ENCODE measurements at regions not wholly inside any gene's neighbourhood (a gene's known extent, or its start where the extent isn't known, plus 50 kb on each side); places are given as distances from the start of the nearest gene placed in this dataset.

DNA sequence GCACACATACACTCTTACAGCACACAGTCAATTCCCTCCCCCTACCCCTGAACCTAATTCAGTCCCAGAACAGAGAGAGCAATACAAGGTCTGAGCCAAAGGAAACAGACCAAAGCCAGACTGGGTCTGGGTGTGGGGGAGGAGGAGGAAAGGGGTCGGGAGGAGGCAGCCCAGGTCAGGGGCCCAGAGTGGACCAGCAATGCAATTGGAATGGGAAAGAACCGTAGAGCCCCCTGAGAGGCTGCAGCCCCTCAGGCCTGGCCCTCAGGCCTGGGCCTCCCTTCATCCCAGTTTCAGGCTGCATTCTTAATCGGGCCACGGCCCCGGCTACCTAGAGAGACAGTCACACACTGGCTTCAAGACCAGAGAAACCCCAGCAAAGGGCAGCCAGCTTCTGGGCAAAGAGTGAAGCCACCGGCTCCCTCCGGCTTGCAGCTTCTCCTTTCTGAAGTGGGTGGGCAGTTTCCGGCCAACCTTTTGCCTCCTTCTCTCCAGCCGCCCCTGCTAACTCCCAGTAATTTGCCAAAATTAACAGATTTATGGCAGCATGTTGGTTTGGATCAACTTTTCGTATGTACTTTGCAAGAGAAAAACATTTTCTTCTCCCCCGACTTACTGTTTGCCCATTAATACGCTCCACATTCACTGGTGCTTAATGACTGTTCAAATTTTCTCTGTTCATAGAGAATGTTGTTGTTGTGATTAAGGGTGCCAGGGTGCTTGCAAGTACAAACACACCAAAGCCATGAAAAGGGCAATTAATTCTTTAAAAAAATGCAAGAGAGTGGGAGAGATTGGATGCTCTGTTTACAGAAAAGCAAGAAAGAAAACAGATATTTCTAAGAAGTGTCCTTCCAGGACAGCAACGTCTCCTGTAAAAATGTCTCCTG lies 488.3 kb downstream of the MN1 start:
- H3K9me3 ChIP-seq, result peaks cover 0 to 9% (median 6%) of the 10 kb centered on the region in 4 donors
- 57 to 67% (median 61%) methylated on average over 12 to 13 of the region's 13 CpGs for WGBS, 5 donors
- peak in 1 of 2 donors; percentile 40 for DNase-seq
- no peak overlapping the region for H3K27ac ChIP-seq
- TF ChIP-seq POLR2A (IDR thresholded peaks at IDR 0.05) (no peak), POLR2AphosphoS5 (IDR thresholded peaks at IDR 0.05) (no peak), EP300 (IDR thresholded peaks at IDR 0.05) (no peak)
- TF ChIP-seq, protein P1, sequence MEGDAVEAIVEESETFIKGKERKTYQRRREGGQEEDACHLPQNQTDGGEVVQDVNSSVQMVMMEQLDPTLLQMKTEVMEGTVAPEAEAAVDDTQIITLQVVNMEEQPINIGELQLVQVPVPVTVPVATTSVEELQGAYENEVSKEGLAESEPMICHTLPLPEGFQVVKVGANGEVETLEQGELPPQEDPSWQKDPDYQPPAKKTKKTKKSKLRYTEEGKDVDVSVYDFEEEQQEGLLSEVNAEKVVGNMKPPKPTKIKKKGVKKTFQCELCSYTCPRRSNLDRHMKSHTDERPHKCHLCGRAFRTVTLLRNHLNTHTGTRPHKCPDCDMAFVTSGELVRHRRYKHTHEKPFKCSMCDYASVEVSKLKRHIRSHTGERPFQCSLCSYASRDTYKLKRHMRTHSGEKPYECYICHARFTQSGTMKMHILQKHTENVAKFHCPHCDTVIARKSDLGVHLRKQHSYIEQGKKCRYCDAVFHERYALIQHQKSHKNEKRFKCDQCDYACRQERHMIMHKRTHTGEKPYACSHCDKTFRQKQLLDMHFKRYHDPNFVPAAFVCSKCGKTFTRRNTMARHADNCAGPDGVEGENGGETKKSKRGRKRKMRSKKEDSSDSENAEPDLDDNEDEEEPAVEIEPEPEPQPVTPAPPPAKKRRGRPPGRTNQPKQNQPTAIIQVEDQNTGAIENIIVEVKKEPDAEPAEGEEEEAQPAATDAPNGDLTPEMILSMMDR (IDR thresholded peaks at IDR 0.05), result no peak
- no peaks in the 10 kb centered on the region for H3K36me3 ChIP-seq
- H3K27me3 ChIP-seq, result peaks cover 0 to 41% (median 9%) of the 10 kb centered on the region in 3 donors
- no peak overlapping the region for H3K4me3 ChIP-seq
- intact Hi-C loops (cut with DNase I; ENCODE audit: low total_unique reads), result no loop called here
- peaks cover 0 to 13% (median 0%) of the 10 kb centered on the region in 4 donors for H3K4me1 ChIP-seq

DNA sequence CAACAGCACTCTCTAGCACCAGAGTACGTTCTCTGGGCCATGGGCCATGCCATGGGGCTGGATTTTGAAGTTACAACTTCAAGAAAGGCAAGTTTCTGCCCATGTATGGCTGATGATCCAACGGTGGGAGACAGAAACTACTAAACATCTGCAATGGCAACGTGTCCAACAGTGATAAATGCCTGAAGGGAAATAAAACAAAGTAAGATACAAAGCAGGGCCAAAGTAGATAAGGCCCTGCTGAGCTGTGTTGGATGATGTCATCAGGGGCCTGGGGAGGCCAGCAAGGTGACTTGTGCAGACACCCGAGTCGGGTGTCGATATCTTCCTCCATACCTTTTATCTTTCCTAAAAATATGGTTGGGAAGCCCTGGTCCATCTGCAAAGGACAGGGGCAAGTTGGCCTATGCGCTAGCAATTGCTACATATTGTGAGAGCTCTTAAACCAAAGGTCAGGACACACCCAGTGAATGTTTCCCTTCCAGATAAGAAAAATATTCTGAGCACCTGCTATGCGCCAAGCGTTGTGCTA lies 487.2 kb downstream of the MN1 start:
- Histone ChIP-seq H3K4me3 (no peak overlapping the region), H3K27ac (no peak overlapping the region), H3K9me3 (peaks cover 0 to 5% (median 0%) of the 10 kb centered on the region in 4 donors), H3K4me1 (peaks cover 0 to 13% (median 0%) of the 10 kb centered on the region in 4 donors), H3K27me3 (peaks cover 0 to 41% (median 9%) of the 10 kb centered on the region in 3 donors), H3K36me3 (no peaks in the 10 kb centered on the region)
- TF ChIP-seq POLR2AphosphoS5 (IDR thresholded peaks at IDR 0.05) (no peak), EP300 (IDR thresholded peaks at IDR 0.05) (no peak)
- TF ChIP-seq, protein P1 (IDR thresholded peaks at IDR 0.05), result no peak
- WGBS, 5 donors, result 44 to 70% (median 57%) methylated on average over 9 of the region's 9 CpGs
- DNase-seq, result no peak
- intact Hi-C loops (cut with DNase I; ENCODE audit: low total_unique reads), result no loop called here

DNA sequence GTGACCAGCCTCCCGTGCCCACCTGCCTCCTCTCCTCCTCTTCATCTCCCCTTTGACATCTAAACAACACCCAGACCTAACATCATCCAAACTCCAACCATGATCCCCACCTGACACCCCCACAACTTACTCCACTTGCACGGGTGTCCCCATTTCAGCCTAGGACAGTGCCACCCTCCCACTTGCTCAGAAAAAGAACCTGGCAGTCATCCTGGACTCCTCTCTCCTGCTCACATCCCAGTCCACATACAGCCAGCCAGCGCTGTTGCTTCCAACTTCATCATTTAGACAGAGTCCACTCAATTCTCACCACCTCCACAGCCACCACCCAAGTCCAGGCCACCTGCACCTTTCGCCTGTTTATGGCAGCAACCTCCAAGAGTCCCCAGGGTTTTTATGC lies 485.7 kb downstream of the MN1 start:
- no peak for TF ChIP-seq POLR2A (IDR thresholded peaks at IDR 0.05)
- TF ChIP-seq, protein P1 (IDR thresholded peaks at IDR 0.05), result no peak
- no peak for TF ChIP-seq POLR2AphosphoS5 (IDR thresholded peaks at IDR 0.05)
- TF ChIP-seq EP300 (IDR thresholded peaks at IDR 0.05), result no peak
- intact Hi-C loops (cut with DNase I; ENCODE audit: low total_unique reads), result no loop called here
- Histone ChIP-seq H3K4me1 (peaks cover 0 to 13% (median 0%) of the 10 kb centered on the region in 4 donors), H3K36me3 (no peaks in the 10 kb centered on the region), H3K9me3 (peaks cover 0 to 10% (median 0%) of the 10 kb centered on the region in 4 donors), H3K27ac (no peak overlapping the region), H3K27me3 (peaks cover 0 to 33% (median 9%) of the 10 kb centered on the region in 3 donors), H3K4me3 (no peak overlapping the region)
- WGBS, 5 donors, result 89 to 91% (median 90%) methylated on average over 4 of the region's 4 CpGs
- no peak for DNase-seq

DNA sequence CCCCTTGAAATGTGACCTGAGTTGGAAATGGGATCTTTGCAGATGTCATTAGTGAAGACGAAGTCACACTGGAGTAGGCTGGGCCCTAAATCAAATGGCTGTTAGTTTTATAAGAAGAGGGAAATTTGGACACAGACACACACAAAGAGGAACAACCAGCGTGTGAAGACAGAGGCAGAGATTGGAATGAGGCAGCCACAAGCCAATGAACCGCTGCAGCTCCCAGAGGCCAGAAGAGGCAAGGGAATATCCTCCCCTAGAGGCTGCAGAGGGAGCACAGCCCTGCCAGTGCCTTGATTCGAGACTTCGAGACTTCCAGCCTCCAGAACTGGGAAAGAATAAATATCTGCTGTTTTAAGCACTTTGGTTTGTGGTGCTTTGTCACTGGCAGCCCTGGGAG lies 484.5 kb downstream of the MN1 start:
- H3K36me3 ChIP-seq, result no peaks in the 10 kb centered on the region
- H3K27me3 ChIP-seq, result peaks cover 0 to 32% (median 0%) of the 10 kb centered on the region in 3 donors
- TF ChIP-seq POLR2A (IDR thresholded peaks at IDR 0.05) (no peak), EP300 (IDR thresholded peaks at IDR 0.05) (no peak), POLR2AphosphoS5 (IDR thresholded peaks at IDR 0.05) (no peak)
- TF ChIP-seq, protein P1 (IDR thresholded peaks at IDR 0.05), result no peak
- 75 to 84% (median 82%) methylated on average over 5 of the region's 5 CpGs for WGBS, 5 donors
- intact Hi-C loops (cut with DNase I; ENCODE audit: low total_unique reads), result no loop called here
- peaks cover 0 to 10% (median 0%) of the 10 kb centered on the region in 4 donors for H3K9me3 ChIP-seq
- H3K27ac ChIP-seq, result no peak overlapping the region
- DNase-seq, result no peak
- no peak overlapping the region for H3K4me3 ChIP-seq
- H3K4me1 ChIP-seq, result peaks cover 0 to 13% (median 0%) of the 10 kb centered on the region in 4 donors

Measured in stomach (tissue), 8 donors.